Ascending aorta (tissue), 2 donors: ENCODE measurements at regions not wholly inside any gene's neighbourhood (a gene's known extent, or its start where the extent isn't known, plus 50 kb on each side); places are given as distances from the start of the nearest gene placed in this dataset.

Source experiments
- DNase-seq, 2 donors: peaks; one replicate each; pipeline ENCODE4 v3.0.0-alpha.2; 2019; ENCODE audit warnings: low spot score in 2 of 2
- H3K27ac ChIP-seq, 2 donors: fragments of 200-600 bp; sonication (generic); one replicate each; pipeline ENCODE4 v1.5.1; 2016 to 2017; ENCODE audit warnings: mild to moderate bottlenecking in 1 of 2
- H3K27me3 ChIP-seq: fragments of 200-600 bp; sonication (generic); one replicate; pipeline ENCODE4 v1.5.1; 2017
- H3K36me3 ChIP-seq, 2 donors: fragments of 200-600 bp; sonication (generic); one replicate each; pipeline ENCODE4 v1.5.1; 2016
- H3K4me1 ChIP-seq, 2 donors: fragments of 200-600 bp; sonication (generic); one replicate each; pipeline ENCODE4 v1.5.1; 2016 to 2017; ENCODE audit warnings: mild to moderate bottlenecking in 1 of 2
- H3K4me3 ChIP-seq, 2 donors: fragments of 200-600 bp; sonication (generic); one replicate each; pipeline ENCODE4 v1.5.1; 2016 to 2017; ENCODE audit warnings: mild to moderate bottlenecking in 1 of 2
- H3K9me3 ChIP-seq, 2 donors: fragments of 200-600 bp; sonication (generic); one replicate each; pipeline ENCODE4 v1.5.1; 2016
- CTCF ChIP-seq, 3 experiments: fragments of 200-600 bp in 2 of 3; fragments of 450-650 bp in 1 of 3; sonication (generic) in 2 of 3; IDR thresholded peaks; one replicate each; pipeline ENCODE4 v1.5.1; 2016 to 2019; ENCODE audit warnings: antibody characterized with exemption in 3 of 3, mild to moderate bottlenecking in 1 of 3, moderate library complexity in 1 of 3
- intact Hi-C: fragments of 100-400 bp; cut with DNase I; formaldehyde crosslinking; loops from one replicate; pipeline ENCODE4 v1.15.1; 2023

DNA sequence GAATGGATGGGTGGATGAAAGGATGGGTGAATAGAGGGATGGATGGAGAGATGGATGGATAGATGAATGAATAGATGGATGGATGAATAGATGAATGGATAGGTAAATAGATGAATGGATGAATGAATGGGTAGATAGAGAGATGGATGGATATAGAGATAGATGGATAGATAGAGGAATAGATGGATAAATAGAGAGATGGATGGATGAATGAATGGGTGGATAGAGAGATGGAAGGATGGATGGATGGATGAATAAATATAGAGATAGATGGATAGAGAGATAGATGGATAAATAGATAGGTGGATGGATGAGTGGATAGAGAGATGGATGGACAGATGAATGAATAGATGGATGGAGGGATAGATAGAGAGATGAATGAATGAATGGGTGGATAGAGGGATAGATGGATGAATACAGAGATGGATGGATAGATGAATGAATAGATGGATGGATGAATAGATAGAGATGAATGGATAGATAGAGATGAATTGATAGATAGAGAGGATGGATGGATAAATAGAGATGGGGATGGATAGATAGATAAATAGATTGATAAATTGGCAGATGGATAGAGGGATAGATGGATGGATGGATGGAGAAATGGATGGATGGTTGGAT lies 106.7 kb upstream of the SOX1 start:
- Histone ChIP-seq H3K27ac (no peak overlapping the region), H3K9me3 (no peaks in the 10 kb centered on the region), H3K4me1 (no peaks in the 10 kb centered on the region), H3K27me3 (no peaks in the 10 kb centered on the region), H3K36me3 (no peaks in the 10 kb centered on the region), H3K4me3 (no peak overlapping the region)
- DNase-seq = no peak
- no peak for TF ChIP-seq CTCF (IDR thresholded peaks at IDR 0.05)
- intact Hi-C loops = no loop called here

- no peaks in the 10 kb centered on the region for H3K4me1 ChIP-seq
- no peak for TF ChIP-seq CTCF (IDR thresholded peaks at IDR 0.05)
- H3K4me3 ChIP-seq = no peak overlapping the region
- no peaks in the 10 kb centered on the region for H3K9me3 ChIP-seq
- intact Hi-C loops = no loop called here
- no peak for DNase-seq
- no peaks in the 10 kb centered on the region for H3K27me3 ChIP-seq
- no peak overlapping the region for H3K27ac ChIP-seq
- no peaks in the 10 kb centered on the region for H3K36me3 ChIP-seq
These were observed 105.7 kb upstream of the SOX1 start for GRCh38 chr13:111961236-111961635.

DNA sequence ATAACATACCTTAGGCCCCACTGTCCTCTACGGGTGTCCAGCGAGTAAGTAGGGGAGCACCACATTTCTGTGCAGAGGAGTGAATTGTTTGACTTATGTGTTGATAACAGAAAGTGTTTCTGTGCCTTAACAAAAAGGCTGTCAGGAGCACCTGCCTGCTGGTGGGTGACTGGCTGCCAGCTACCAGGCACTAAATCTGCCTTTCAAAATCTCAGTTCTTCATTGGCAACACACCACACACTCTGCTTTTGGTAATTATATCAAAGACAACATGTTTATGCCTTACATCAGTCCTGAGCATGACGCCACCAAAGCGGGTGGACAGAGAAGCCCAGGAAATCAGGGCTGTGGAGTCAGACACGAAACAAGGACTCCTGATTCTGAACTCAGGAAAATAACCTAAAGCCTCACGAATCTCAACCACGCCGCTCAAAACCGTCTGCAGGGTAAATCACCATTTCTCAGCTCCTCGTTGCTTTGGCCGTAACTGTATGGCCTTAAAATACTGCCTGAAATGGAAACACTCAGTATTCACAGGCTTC lies 105.2 kb upstream of the SOX1 start:
- H3K9me3 ChIP-seq = no peaks in the 10 kb centered on the region
- H3K36me3 ChIP-seq = no peaks in the 10 kb centered on the region
- H3K4me3 ChIP-seq = no peak overlapping the region
- no peak overlapping the region for H3K27ac ChIP-seq
- intact Hi-C loops = no loop called here
- no peak for DNase-seq
- H3K27me3 ChIP-seq = no peaks in the 10 kb centered on the region
- H3K4me1 ChIP-seq = no peaks in the 10 kb centered on the region
- no peak for TF ChIP-seq CTCF (IDR thresholded peaks at IDR 0.05)

DNA sequence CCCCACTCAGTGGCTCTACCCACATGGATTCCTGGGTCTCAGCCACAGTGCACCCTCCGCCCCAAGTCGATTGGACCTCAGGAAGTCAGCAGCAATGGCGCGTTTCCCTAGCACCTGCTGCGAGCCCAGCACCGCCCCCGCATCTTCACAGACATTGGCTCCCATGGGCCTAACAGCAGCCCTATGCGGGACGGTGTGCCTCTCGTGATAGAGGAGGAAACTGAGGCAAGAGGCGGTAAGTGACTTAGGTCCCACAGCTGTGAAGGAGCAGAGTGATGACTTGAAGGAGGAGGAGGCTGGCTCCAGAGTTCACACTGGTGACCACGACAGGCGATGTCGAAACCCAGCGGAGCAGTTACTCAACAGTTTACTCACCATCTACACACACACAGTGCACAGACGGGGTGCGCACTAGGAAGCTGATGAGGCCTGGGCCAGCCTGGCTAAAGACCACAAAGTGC lies 104.5 kb upstream of the SOX1 start:
- Histone ChIP-seq H3K4me3 (no peak overlapping the region), H3K4me1 (no peaks in the 10 kb centered on the region), H3K36me3 (no peaks in the 10 kb centered on the region), H3K27me3 (no peaks in the 10 kb centered on the region), H3K9me3 (no peaks in the 10 kb centered on the region), H3K27ac (no peak overlapping the region)
- no peak for DNase-seq
- no peak for TF ChIP-seq CTCF (IDR thresholded peaks at IDR 0.05)
- intact Hi-C loops = no loop called here

GRCh38 chr13:111963031-111963430 lies 103.9 kb upstream of the SOX1 start:
- intact Hi-C loops = no loop called here
- no peak for TF ChIP-seq CTCF (IDR thresholded peaks at IDR 0.05)
- Histone ChIP-seq H3K4me1 (no peaks in the 10 kb centered on the region), H3K27ac (no peak overlapping the region), H3K4me3 (no peak overlapping the region), H3K36me3 (no peaks in the 10 kb centered on the region), H3K27me3 (no peaks in the 10 kb centered on the region), H3K9me3 (no peaks in the 10 kb centered on the region)
- no peak for DNase-seq
